Breast epithelium (tissue), 3 donors: ENCODE measurements at regions not wholly inside any gene's neighbourhood (a gene's known extent, or its start where the extent isn't known, plus 50 kb on each side); places are given as distances from the start of the nearest gene placed in this dataset.

Source experiments
- CTCF ChIP-seq, 3 donors: fragments of 450-650 bp; IDR thresholded peaks; one replicate each; pipeline ENCODE4 v1.5.1; 2016 to 2017; ENCODE audit warnings: antibody characterized with exemption in 3 of 3, mild to moderate bottlenecking in 3 of 3, moderate library complexity in 3 of 3
- POLR2A ChIP-seq: fragments of 450-650 bp; IDR thresholded peaks from one replicate; pipeline ENCODE4 v1.6.1; 2016; ENCODE audit warnings: antibody characterized with exemption, mild to moderate bottlenecking, moderate library complexity
- POLR2AphosphoS5 ChIP-seq, 3 donors: sonication (generic); formaldehyde crosslinking; IDR thresholded peaks; one replicate each; pipeline ENCODE4 v1.6.1; 2017; ENCODE audit warnings: antibody characterized with exemption in 3 of 3

DNA sequence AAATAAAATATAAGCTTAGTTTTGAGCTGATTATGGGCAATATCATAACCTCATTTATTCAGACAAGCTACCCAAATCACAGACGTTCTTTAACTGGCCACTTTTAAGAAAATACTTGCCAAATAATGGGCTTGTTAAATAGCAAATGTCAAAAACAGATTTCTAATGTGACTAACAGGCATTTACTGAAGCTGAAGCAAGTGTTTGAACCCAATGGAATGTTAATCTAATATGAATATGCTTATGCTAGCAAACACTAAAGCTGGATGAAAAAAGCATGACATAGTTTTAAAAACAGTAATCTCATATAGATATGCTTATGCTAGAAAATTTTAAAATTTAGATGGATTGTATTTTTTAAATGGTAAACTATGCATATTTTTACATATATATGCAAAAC is 411.6 kb upstream of the PTGER4 start:
- no peak for TF ChIP-seq CTCF (IDR thresholded peaks at IDR 0.05)
- TF ChIP-seq POLR2A: no peak
- TF ChIP-seq POLR2AphosphoS5 (IDR thresholded peaks at IDR 0.05): no peak
